Activated CD4-positive, alpha-beta T cell treated with anti-CD3 and anti-CD28 coated beads, Interleukin-2, amount 50 U/mL, for 16 hours (primary cell): ENCODE measurements at regions not wholly inside any gene's neighbourhood (a gene's known extent, or its start where the extent isn't known, plus 50 kb on each side); places are given as distances from the start of the nearest gene placed in this dataset.
A peak's percentile ranks its signal among the peaks of the same experiment; 100 is the strongest.
"Not testable (repeated sequence)": the region's sequence is repeated elsewhere in the genome, so short reads cannot be mapped to it uniquely, and the experiment has no call there.

Experiments used
- DNase-seq: peaks from one replicate; pipeline ENCODE4 v3.0.0-alpha.2; 2020

- no peak for DNase-seq
Observed at GRCh38 chr3:11739706-11740105, 96.0 kb upstream of the VGLL4 start.

GRCh38 chr3:11739123-11739522 lies 95.4 kb upstream of the VGLL4 start:
- no peak for DNase-seq

GRCh38 chr3:11737742-11738141 lies 94.0 kb upstream of the VGLL4 start:
- no peak for DNase-seq

- no peak for DNase-seq
Observed at GRCh38 chr3:11736136-11736833, 92.6 kb upstream of the VGLL4 start.

GRCh38 chr3:11735638-11736037 lies 91.9 kb upstream of the VGLL4 start:
- no peak for DNase-seq

- not testable (repeated sequence) for DNase-seq
Observed at GRCh38 chr3:11735111-11735510, 91.4 kb upstream of the VGLL4 start.

- no peak for DNase-seq
Observed at GRCh38 chr3:11733914-11734313, 90.2 kb upstream of the VGLL4 start.

GRCh38 chr3:11727207-11727606 lies 83.5 kb upstream of the VGLL4 start:
- no peak for DNase-seq

- no peak for DNase-seq
Observed at GRCh38 chr3:11726146-11726545, 82.4 kb upstream of the VGLL4 start.

GRCh38 chr3:11725340-11725641 lies 81.6 kb upstream of the VGLL4 start:
- DNase-seq: not testable (repeated sequence)

- DNase-seq: peak; percentile 49
Observed at GRCh38 chr3:11724615-11725339, 81.1 kb upstream of the VGLL4 start.

- no peak for DNase-seq
Observed at GRCh38 chr3:11721479-11721878, 77.8 kb upstream of the VGLL4 start.

- DNase-seq: no peak
Observed at GRCh38 chr3:11720917-11721411, 77.2 kb upstream of the VGLL4 start.

- DNase-seq: peak; percentile 53
Observed at GRCh38 chr3:11720304-11720898, 76.7 kb upstream of the VGLL4 start.

GRCh38 chr3:11719406-11720303 lies 75.9 kb upstream of the VGLL4 start:
- DNase-seq: peak; percentile 53

GRCh38 chr3:11718637-11719405 lies 75.1 kb upstream of the VGLL4 start:
- DNase-seq: peak; percentile 52

- DNase-seq: no peak
Observed at GRCh38 chr3:11717768-11718636, 74.3 kb upstream of the VGLL4 start.

- no peak for DNase-seq
Observed at GRCh38 chr3:11717301-11717700, 73.6 kb upstream of the VGLL4 start.

GRCh38 chr3:11716573-11717290 lies 73.0 kb upstream of the VGLL4 start:
- DNase-seq: no peak

- no peak for DNase-seq
Observed at GRCh38 chr3:11713171-11713570, 69.5 kb upstream of the VGLL4 start.

- DNase-seq: no peak
Observed at GRCh38 chr3:11712646-11713045, 68.9 kb upstream of the VGLL4 start.
